Astrocyte (in vitro differentiated cells and primary cell): ENCODE measurements at regions not wholly inside any gene's neighbourhood (a gene's known extent, or its start where the extent isn't known, plus 50 kb on each side); places are given as distances from the start of the nearest gene placed in this dataset.

Experiments
- DNase-seq: peaks from one replicate; pipeline ENCODE4 v3.0.0-alpha.2; 2010; ENCODE audit warnings: low read depth
- FAIRE-seq: peaks from 2 replicates; lab custom pipeline; 2011; peaks lifted over from hg19 to GRCh38; lab: Jason Lieb, UNC
- H2AFZ ChIP-seq: 2 replicates; pipeline ENCODE4 v1.6.0; 2012; ENCODE audit warnings: low read depth, low read length, inconsistent platforms
- H3K27ac ChIP-seq: 2 replicates; pipeline ENCODE4 v1.5.1; 2011; ENCODE audit warnings: low read depth, low read length, inconsistent platforms
- H3K27me3 ChIP-seq: 2 replicates; pipeline ENCODE4 v1.6.0; 2011; ENCODE audit warnings: low read length, inconsistent platforms; ENCODE audit not compliant: insufficient read depth
- H3K36me3 ChIP-seq: 2 replicates; pipeline ENCODE4 v1.5.1; 2011; ENCODE audit warnings: low read length, inconsistent platforms; ENCODE audit not compliant: insufficient read depth
- H3K4me1 ChIP-seq: 2 replicates; pipeline ENCODE4 v1.5.1; 2011; ENCODE audit warnings: low read length, inconsistent platforms; ENCODE audit not compliant: insufficient read depth
- H3K4me2 ChIP-seq: 2 replicates; pipeline ENCODE4 v1.6.0; 2012; ENCODE audit warnings: low read length, inconsistent platforms
- H3K4me3 ChIP-seq: 2 replicates; pipeline ENCODE4 v1.5.1; 2011; ENCODE audit warnings: low read depth, mild to moderate bottlenecking, low read length, inconsistent platforms; ENCODE audit not compliant: insufficient read depth
- H3K79me2 ChIP-seq: 2 replicates; pipeline ENCODE4 v1.6.0; 2012; ENCODE audit warnings: mild to moderate bottlenecking, low read length, inconsistent platforms; ENCODE audit not compliant: insufficient read depth
- H3K9ac ChIP-seq: 2 replicates; pipeline ENCODE4 v1.6.0; 2012; ENCODE audit warnings: mild to moderate bottlenecking, low read length, inconsistent platforms
- H3K9me3 ChIP-seq: 2 replicates; pipeline ENCODE4 v1.5.1; 2012; ENCODE audit warnings: low read depth, mild to moderate bottlenecking, low read length, inconsistent platforms; ENCODE audit not compliant: insufficient read depth
- H4K20me1 ChIP-seq: 2 replicates; pipeline ENCODE4 v1.6.0; 2012; ENCODE audit warnings: low read length, inconsistent platforms; ENCODE audit not compliant: insufficient read depth
- H3K27ac Mint-ChIP-seq: one replicate; pipeline ENCODE4 v1.8.0; 2021; ENCODE audit warnings: mild to moderate bottlenecking, mixed read lengths; ENCODE audit not compliant: unreplicated experiment
- H3K27me3 Mint-ChIP-seq: one replicate; pipeline ENCODE4 v1.8.0; 2021; ENCODE audit warnings: low read depth, mixed read lengths; ENCODE audit not compliant: unreplicated experiment
- H3K36me3 Mint-ChIP-seq: one replicate; pipeline ENCODE4 v1.8.0; 2021; ENCODE audit warnings: low read depth, mixed read lengths; ENCODE audit not compliant: unreplicated experiment
- H3K4me1 Mint-ChIP-seq: one replicate; pipeline ENCODE4 v1.8.0; 2021; ENCODE audit warnings: low read depth, mixed read lengths; ENCODE audit not compliant: unreplicated experiment
- H3K4me3 Mint-ChIP-seq: one replicate; pipeline ENCODE4 v1.8.0; 2021; ENCODE audit warnings: mild to moderate bottlenecking, moderate library complexity, mixed read lengths; ENCODE audit not compliant: unreplicated experiment
- H3K9me3 Mint-ChIP-seq: one replicate; pipeline ENCODE4 v1.8.0; 2021; ENCODE audit warnings: mild to moderate bottlenecking, mixed read lengths; ENCODE audit not compliant: unreplicated experiment
- EZH2 ChIP-seq: IDR thresholded peaks from 2 replicates; pipeline ENCODE4 v1.6.1; 2012; ENCODE audit warnings: mild to moderate bottlenecking, low read length, inconsistent platforms; ENCODE audit not compliant: insufficient read depth
- TF ChIP-seq, protein P1 (sequence below): IDR thresholded peaks from 2 replicates; pipeline ENCODE4 v1.5.1; 2011; ENCODE audit warnings: low read depth, mild to moderate bottlenecking, inconsistent platforms, low read length, moderate library complexity; ENCODE audit not compliant: insufficient read depth

- no peaks in the 10 kb centered on the region for H3K79me2 ChIP-seq
- H3K9ac ChIP-seq = no peak overlapping the region
- no peak overlapping the region for H3K27ac Mint-ChIP-seq
- no peaks in the 10 kb centered on the region for H4K20me1 ChIP-seq
- H3K4me3 Mint-ChIP-seq = no peak overlapping the region
- H3K4me1 ChIP-seq = no peaks in the 10 kb centered on the region
- no peak for FAIRE-seq
- no peaks in the 10 kb centered on the region for H3K9me3 Mint-ChIP-seq
- no peak overlapping the region for H3K4me2 ChIP-seq
- H3K27me3 Mint-ChIP-seq = no peaks in the 10 kb centered on the region
- H3K4me3 ChIP-seq = no peak overlapping the region
- H3K9me3 ChIP-seq = no peaks in the 10 kb centered on the region
- no peaks in the 10 kb centered on the region for H3K36me3 Mint-ChIP-seq
- H3K36me3 ChIP-seq = no peaks in the 10 kb centered on the region
- no peaks in the 10 kb centered on the region for H3K4me1 Mint-ChIP-seq
- DNase-seq = no peak
- no peaks in the 10 kb centered on the region for H3K27me3 ChIP-seq
- H2AFZ ChIP-seq = no peak overlapping the region
- TF ChIP-seq, protein P1, sequence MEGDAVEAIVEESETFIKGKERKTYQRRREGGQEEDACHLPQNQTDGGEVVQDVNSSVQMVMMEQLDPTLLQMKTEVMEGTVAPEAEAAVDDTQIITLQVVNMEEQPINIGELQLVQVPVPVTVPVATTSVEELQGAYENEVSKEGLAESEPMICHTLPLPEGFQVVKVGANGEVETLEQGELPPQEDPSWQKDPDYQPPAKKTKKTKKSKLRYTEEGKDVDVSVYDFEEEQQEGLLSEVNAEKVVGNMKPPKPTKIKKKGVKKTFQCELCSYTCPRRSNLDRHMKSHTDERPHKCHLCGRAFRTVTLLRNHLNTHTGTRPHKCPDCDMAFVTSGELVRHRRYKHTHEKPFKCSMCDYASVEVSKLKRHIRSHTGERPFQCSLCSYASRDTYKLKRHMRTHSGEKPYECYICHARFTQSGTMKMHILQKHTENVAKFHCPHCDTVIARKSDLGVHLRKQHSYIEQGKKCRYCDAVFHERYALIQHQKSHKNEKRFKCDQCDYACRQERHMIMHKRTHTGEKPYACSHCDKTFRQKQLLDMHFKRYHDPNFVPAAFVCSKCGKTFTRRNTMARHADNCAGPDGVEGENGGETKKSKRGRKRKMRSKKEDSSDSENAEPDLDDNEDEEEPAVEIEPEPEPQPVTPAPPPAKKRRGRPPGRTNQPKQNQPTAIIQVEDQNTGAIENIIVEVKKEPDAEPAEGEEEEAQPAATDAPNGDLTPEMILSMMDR = no peak
- no peak for TF ChIP-seq EZH2
- no peak overlapping the region for H3K27ac ChIP-seq
Measured at GRCh38 chr13:87867426-87867825, 196.3 kb downstream of the SLITRK5 start.

DNA sequence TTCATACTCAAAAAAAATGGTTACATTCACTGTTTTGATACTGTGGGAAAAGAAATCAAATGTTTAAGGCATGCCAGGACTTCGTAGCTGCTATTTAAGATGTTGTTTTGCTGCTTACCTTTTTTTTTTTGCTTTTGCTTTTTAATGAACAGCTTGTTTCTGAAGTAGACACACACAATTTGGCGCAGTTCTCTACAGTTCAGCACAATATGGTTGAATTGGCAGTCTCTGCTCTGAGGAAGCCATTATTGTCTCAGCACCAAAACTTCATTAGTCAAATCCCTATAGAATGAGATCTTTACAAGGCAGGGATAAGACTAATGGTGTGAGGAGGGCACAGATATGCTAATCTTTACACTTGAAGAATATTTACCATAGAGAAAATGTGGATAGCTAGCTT, 197.6 kb downstream of the SLITRK5 start:
- no peak for FAIRE-seq

GRCh38 chr13:87872813-87873212, 201.6 kb downstream of the SLITRK5 start:
- FAIRE-seq (no peak), DNase-seq (peak; percentile 46)
- Histone ChIP-seq H3K79me2 (no peaks in the 10 kb centered on the region), H3K36me3 (no peaks in the 10 kb centered on the region), H3K9me3 (no peaks in the 10 kb centered on the region), H3K9ac (no peak overlapping the region), H3K4me3 (no peak overlapping the region), H3K27me3 (no peaks in the 10 kb centered on the region), H3K4me2 (no peak overlapping the region), H3K4me1 (no peaks in the 10 kb centered on the region), H3K27ac (no peak overlapping the region), H2AFZ (no peak overlapping the region), H4K20me1 (no peaks in the 10 kb centered on the region)
- Mint-ChIP-seq H3K9me3 (no peaks in the 10 kb centered on the region), H3K4me3 (no peak overlapping the region), H3K27ac (no peak overlapping the region), H3K27me3 (no peaks in the 10 kb centered on the region), H3K36me3 (no peaks in the 10 kb centered on the region), H3K4me1 (no peaks in the 10 kb centered on the region)
- no peak for TF ChIP-seq EZH2

More for the DNA sequence above, 197.6 kb downstream of the SLITRK5 start:
- Mint-ChIP-seq H3K27me3 (no peaks in the 10 kb centered on the region), H3K4me1 (no peaks in the 10 kb centered on the region), H3K9me3 (no peaks in the 10 kb centered on the region), H3K27ac (no peak overlapping the region), H3K4me3 (no peak overlapping the region), H3K36me3 (no peaks in the 10 kb centered on the region)
- Histone ChIP-seq H3K27me3 (no peaks in the 10 kb centered on the region), H3K27ac (no peak overlapping the region), H3K4me2 (no peak overlapping the region), H2AFZ (no peak overlapping the region), H3K79me2 (no peaks in the 10 kb centered on the region), H3K4me3 (no peak overlapping the region), H3K36me3 (no peaks in the 10 kb centered on the region), H4K20me1 (no peaks in the 10 kb centered on the region), H3K9me3 (no peaks in the 10 kb centered on the region), H3K4me1 (no peaks in the 10 kb centered on the region), H3K9ac (no peak overlapping the region)
- TF ChIP-seq, protein P1 = no peak
- TF ChIP-seq EZH2 = no peak
- no peak for DNase-seq
